Suppressor macrophage treated with lipopolysaccharide for 1 hour (primary cell): ENCODE measurements at regions not wholly inside any gene's neighbourhood (a gene's known extent, or its start where the extent isn't known, plus 50 kb on each side); places are given as distances from the start of the nearest gene placed in this dataset.

Experiments used
- DNase-seq, 3 donors: peaks; one replicate each; pipeline ENCODE4 v3.0.0-alpha.2; 2020 to 2022

DNA sequence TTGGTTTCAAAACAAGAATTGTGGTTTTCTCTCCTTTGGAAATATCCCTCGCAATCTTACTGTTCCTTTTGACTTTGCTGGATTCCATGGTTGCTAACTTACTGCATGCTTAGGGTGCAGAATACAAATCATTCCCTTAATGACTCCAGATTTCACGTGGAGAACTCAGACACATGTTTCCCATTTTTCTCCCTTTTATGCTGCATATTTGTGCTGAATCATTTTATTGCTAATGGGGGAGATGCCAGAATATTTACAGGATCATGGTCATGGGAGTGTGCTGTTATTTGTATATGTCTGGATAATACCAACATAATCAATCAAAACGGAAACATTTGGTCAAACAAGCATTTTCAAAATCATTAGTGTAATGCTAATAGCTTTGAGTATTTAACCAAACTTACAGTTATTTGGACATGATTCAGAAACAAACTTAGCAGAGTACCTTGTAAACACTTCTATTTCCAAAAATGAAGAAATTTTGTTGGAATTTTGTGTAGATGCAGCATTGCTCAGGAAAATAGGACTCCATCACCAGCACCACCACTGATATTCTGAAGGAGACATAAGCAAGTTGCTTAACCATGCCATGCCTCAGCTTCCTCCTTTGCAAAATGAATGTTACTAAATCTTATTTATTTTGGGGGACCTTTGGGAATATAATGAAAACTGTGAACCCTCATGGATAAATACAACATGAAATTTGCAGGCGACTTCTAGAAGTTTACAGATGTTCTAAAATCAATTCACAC, 122.5 kb upstream of the RND3 start:
- DNase-seq, result no peak

DNA sequence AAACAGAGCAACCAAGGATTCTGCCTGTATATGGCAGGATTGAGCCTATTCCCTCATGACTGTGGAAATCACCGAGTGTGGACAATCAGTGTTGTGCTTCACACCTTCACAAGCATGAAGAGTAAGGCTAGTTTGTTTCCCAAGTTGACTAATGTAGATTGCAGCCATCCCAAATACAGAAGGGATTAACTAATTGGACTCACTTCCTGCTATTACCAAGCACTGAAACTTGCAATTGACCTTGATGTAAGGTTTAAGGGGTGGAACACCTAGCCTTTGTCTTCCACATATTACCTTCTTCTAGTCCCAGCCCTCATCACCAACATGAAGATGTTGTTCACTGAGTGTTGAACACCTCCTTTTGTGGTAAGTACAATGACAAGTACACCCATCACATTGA, 120.9 kb upstream of the RND3 start:
- no peak for DNase-seq

DNA sequence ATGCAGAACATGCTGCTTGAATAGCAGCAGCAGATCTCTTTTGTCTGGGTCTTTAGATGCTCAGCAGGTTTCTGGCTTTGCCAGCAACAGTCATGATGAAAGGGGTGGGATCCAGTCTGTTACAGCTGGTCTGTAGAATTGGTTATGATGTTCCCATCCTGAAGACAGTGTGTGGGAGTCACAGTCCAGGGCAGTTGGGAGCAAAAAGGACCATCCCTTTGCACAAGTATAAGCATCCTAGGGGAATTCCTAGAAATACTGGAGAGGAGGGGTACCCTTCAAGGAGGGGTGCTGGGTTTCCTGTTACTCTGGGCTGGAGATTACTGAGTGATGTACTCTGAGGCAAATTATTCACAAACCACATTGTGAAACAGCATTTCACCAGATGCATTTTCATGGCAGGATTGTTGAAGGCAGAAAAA, 119.9 kb upstream of the RND3 start:
- DNase-seq, result no peak

DNA sequence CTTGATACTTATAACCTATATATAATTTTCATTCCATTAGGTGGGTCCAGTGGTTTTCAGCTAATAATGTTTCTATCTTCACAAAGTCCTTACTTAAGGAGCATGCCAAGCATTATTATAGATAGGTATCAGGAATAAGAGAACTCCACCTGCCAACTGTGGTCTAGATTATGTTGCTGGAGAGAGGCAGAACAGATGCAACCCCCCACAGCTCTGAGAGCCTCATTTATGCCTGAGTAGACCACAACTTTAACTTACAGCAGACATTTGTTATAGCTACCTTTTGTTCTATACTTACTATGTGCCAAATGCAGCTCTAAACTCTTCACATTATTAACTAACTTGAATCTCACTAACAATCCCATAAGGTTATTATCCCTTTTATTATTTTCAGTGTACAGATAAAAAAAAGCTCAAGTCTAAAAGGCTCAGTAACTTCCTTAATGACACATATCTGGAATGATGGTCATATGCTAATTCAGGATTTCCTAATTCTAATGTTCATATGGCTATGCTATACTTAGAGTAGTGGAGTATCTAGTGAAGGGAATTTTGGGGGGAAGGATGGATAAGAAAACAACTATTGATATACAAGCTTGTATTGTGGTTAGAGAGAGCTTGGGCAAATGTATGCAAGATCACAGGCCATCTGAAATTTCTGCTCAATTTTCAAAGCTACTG, 119.1 kb upstream of the RND3 start:
- peak in 2 of 3 donors; percentile 23 to 25 for DNase-seq

DNA sequence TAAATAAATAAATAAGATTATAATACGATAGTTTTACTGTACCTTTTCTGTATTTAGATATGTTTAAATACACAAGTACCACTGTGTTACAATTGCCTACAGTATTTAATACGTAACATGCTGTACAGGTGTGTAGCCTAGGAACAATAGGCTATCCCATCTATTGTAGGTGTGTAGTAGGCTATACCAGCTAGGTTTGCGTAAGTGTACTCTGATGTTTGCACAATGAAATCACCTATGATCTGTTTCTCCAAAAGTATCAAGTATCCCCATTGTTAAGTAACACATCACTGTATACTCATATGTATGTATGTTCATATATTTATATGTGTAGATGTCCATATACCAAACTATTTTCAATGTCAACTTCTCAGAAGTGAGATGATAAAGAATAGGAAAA, 118.2 kb upstream of the RND3 start:
- DNase-seq, result no peak

DNA sequence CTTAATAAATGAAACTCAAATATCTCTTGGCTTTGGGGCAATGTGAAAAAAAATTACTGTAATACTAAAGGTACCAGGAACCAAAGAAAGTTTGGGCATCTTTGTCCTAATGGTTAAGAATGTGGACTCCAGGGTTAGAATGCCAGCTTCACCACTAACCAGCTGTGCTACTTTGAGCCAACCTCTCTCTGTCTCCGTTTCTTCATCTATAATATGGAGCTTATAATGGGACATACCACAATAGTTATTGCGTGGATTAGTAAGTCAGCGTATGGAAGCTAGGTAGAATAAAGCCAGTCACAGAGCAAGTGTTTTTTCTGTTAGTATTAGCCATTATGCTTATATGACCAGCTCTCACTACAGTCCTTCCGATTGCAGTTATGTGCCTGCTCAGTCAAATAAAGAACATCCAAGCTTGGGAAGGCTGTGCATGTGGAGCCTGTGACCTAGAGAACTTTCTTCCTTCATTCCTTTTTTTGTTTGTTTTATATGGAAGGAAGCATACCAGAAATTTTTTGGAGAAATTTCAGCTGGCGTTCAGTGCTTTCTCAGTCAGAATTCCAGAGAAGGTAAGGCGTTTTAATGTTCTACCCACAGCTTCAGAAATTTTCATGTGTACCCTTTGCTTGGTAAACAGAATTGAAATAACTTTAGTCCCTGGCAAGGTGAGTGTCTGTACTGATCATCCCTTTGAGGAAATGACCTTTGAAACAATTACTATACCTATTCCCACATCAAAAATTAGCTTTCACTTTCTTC, 114.0 kb upstream of the RND3 start:
- DNase-seq, result no peak

DNA sequence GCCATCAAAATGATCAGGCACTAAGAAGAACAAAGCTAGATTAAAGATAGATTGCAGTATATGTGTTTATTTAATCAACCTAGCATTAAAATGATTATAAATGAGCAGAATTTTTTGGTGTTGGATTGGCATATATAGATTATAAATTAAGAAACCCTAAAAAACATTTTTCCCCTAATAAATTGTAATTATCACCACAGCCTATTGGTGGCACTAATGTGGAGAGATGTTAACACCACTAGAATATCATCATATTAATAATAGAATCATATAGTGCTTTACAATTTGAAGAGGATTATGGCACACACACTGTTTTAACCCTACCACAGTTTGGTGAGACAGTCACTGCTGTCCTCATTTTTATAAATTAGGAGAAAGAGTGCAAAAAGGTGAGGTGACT, 112.4 kb upstream of the RND3 start:
- peak in 1 of 3 donors; percentile 12 for DNase-seq

DNA sequence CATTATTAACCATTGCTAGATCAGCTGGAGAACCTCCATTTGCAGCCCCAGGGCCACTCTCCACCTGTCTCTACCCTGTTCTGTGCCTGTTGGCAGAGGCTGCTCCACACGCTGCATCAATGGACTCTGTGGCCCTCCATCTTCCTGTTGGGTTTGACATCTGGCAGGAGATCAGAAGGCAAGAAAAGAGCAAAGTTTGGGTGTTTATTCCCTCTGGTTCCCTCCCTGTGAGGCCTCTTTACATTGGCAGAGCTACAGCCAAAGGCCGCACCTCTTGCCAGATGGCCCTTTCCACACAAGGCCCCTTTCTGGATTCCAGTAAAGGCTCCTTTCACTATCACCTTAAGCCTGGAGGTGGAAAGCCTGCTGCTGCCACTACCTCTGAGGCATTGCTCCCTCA, 110.9 kb upstream of the RND3 start:
- DNase-seq, result no peak

DNA sequence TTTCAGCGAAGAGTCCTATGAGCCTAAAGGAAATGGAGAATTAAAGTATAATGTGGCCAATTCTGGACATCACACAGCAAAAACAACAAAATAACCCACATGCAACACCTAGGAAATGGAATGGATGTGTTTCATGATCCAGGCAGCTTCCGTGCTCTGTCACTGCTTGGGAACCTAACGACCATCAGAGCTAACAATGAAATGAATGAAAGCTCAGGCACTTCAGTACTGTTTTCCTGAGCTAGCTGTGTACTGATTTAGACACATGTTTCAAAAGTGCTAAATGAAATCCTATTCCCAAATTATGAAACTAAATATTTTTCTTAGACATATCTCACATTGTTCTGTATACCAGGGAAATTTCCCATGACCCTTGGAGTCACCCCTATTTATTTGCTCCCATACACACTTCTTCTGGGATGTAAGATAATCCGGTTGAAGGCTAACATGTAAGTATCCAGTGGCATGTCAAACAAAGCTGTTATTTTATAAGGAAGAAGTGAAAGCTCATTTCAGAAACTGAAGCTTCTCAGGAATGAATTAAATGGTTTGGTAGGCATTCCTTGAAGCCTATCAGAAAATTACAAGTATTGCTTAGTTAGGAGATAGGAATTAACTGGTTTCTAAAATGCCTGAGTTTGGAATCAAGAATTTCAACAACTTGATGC, 108.5 kb upstream of the RND3 start:
- DNase-seq, result no peak

DNA sequence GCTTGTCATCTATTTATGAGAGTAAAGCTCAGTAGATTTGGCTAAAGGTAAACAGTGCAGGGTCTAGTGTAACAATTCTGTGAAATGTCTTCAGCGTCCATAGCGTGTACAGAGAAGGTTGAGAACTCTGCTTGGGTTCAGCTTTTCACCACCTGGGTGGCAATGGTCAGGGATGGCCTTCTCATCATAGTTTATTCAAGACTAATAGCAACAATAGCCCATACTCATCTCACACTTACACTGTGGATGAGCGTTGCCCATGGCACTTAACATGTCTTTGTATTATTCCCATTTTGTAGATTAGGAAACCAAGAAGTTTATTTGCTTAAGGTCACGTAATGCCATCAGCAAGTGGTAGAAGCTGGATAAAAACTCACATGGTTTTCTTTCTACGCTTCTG, 106.8 kb upstream of the RND3 start:
- DNase-seq, result no peak

DNA sequence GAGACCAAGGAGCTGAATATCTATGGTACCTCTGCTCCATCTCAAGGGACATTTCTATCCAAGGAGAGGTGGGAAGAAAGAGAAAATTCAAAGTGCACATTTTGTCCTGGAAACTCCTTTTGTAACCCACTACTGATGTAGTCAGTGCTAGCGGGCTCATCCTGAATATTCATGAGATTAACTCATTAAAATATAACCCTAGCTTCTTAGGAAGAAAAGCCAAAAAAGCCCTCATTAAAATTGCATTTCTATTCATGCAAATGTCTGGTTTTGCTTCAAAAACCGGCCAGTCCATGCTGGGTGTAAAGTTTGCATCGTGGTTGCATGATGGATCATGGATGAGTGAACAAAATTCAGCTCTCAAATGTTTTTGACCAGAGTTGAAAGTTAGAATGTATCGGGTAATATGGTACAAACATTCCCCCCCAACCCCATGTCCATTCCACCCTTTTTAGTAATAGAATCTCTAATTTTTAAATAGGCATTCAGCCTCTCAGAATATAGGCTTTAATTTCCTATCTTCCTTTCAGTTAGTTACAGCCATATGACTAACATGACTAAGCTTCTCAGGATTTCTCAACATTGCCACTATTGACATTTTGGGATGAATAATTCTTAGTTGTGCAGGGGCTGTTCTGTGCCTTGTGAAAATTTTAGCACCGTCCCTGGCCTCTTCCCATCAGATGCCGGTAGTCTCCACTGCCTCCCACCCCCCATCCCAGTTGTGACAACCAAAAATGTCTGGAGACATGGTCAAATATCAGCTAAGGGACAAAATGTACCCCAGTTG, 104.2 kb upstream of the RND3 start:
- DNase-seq, result peak in 1 of 3 donors; percentile 10

DNA sequence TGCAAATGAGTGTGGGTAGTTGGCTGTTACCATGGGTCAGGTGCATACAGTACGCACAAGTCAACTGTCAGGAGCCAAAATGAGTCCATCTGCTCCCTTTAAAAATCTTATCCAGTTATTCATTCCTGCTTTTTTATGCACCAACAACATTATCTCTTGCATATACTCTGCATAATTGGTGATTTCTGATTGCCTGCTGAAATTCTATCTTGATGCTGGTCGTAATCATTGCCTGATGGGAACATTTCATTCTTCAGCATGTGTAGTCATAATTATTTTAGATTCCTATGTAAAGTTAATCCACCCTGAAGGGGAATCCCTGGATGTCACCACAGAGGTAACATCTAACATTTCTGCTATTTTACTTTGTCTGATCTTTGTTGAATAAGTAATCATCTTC, 102.2 kb upstream of the RND3 start:
- DNase-seq, result no peak

DNA sequence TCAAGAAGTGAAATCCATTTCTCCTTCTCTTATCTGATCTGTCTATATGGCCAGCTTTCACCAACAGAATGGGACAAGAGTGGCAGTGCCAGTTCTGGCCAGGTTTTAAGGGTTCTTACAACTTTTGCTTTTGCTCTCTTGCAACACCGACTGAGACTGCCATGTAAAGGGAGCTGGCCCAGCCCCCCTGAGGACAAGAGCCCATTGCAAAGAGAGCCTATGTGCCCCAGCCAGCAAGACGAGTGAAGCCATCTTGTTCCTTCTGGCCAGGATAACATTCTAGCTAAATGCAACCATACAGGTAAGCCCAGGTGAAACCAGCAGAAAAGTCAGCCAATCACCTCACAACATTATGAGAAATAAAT, 101.0 kb upstream of the RND3 start:
- no peak for DNase-seq

DNA sequence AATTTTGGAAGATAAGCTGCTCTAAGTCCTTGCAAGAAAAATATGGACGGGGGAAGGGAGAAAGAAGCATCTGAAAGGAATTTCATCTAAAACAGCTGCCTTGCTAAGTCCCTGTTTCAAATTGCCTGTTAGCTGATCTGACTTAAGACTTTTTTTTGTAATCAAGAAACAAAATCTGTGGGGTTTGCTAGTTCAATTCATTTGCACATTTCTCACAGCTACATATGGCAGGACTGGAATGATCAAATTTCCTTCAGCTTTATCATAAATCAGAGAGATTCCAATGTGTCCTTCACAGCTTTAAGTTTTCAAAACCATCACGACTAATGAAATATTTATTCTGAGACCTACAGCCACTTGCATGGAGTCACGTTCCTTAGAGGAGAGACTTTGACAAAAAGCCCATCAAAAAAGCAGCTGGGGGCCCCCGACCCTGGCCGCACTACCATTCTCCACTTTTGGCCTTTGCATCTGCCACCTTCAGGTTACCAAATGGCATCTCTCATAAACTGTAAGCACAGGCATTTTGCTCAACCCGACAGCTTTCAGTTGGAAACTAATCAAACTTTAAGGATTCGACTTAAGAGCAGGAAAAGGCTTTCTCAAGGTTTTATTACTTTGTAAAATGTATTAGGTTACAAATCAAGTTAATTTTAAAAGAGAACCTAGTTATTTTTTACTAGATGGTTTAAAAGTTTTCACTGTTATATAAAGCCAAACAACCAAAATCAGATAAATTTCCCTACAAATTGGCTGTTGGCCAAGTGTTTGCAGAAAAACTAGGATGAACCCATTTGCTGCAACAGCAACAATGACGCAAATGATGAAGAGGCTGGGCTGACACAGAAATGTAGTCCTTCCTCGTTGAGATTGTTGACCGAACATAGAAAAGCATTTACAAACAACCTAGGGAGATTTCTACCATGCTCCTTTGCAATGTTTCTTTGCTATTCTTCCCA, 100.4 kb upstream of the RND3 start:
- no peak for DNase-seq

DNA sequence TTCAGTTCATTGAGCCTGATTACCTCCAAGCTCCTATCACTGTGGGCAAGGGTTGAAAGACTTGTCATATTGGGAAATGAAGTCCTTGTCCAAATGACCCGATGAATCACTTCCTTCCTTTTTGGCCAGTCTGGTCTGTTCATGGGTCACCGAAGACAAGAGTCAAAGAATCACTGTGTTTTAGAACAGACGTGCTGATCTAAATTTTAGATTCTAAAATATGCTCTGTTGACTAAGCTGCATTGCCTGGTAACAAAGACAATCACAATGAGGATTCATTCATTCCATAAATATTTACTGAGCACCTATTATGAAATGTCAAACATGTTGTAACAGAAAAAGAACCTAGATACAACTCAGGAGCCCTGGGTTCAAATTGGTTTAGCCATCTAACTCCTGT, 99.4 kb upstream of the RND3 start:
- DNase-seq, result peak; percentile 3 to 41 (median 38)

DNA sequence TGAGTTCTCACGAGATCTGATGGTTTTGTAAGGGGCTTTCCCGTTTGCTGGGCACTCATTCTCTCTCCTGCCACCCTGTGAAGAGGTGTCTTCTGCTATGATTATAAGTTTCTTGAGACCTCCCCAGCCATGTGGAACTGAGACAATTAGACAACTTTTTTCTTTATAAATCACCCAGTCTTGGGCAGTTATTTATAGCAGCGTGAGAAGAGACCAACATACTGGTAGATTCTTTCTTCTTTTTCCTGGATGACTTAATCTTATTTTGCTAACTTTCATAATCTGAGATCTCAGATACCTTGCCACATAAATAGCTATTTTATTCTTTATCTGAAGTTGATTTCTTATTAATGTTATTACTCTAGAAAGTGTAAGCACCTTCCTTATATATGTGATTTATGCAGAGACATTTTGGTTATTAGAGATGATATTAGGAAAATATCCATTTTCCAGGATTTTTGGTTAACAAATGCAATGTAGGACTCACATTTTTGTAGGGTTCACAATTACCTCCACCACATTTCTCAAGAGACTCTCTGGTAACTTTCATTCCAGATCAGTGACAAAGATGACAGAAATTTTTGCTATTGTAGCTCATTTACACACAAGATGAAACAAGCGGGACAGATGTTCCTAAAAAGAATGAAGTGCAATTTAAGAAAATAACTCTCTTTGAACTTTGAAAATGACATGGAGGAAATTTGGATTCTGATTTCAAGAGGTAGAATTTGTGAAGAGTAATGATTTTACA, 97.9 kb upstream of the RND3 start:
- DNase-seq, result no peak

DNA sequence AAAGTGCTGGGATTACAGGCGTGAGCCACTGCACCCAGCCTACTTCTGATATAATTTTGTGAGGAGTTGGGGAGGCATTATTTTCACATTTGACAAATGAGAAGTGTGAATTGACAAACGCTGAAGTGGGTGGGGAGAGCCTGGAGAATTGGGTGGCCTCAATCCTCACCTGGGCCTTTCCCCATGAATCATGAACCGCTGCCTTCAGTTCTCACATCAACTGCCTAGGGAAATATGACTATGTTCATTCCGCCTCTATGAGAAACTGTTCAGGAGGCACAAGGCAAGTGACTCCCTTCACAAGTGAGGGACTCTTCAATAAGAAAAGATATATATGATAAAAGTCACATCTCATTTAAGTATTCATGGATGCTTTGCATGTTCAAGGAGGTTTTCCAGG, 96.6 kb upstream of the RND3 start:
- no peak for DNase-seq

DNA sequence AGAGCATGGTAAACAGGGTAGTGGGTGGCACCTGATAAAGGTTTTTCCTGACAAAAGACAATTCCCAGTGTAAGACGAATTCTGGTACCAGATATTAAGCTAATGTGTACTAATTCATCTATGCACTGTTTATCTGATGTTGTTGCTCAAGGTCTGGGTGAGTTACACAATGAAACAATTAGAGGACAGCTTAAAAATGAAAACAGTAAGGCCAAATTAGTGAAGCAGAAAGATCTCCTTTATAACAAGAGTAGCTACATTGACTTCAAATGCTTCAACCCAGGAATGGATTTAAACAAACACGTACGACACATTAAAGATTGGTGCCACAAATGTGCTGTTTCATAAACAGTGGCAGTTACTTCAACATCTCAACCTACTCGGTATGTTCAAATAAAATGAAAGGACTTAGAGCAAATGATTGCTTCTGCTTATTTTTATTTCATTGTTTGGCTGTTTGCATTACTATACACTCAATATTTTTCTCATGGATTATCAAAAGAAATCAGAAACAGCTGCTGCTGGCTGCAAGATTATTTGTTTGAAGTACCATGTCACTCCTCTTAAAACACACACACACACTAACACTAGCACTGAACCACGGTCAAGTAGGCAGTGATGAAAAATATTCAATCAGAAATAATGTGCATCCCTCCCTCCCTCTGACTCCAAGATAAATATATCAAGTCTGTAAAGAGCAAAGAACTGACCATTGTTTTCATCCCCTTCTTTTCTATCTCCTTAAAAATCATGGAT, 94.4 kb upstream of the RND3 start:
- no peak for DNase-seq

DNA sequence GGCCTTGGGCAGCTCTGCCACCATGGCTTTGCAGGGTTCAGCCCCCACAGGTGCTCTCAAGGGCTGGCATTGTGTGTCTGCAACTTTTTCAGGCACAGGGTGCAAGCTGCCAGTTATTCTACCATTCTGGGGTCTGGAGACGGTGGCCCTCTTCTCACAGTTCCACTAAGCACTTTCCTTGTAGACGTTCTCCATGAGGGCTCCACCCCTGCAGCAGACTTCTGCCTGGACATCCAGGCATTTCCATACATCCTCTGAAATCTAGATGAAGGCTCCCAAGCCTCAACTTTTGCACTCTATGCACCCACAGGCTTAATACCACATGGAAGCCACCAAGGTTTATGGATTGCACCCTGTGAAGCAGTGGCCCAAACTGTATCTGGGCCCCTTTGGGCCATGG, 91.0 kb upstream of the RND3 start:
- DNase-seq, result no peak

DNA sequence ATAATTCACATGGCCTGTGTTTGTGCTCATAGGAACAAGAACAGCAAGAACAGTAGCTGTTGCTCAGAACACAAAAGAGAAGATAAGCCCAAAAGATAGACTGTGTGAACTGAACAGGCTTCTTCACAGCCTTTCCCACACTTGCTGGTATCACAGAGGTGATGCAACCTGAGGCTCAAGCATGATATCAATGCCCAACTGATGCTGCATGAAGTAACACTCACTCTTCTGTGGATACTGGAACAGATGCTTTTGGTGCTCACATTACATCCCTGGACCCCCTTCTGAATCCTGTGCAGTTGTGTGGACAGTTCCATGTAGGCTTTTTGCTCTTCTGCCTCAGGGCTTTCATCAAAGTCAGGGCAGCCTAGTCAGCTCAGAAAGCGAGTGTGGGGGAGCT, 88.4 kb upstream of the RND3 start:
- no peak for DNase-seq
